ENCODE measurements at regions not wholly inside any gene's neighbourhood (a gene's known extent, or its start where the extent isn't known, plus 50 kb on each side); places are given as distances from the start of the nearest gene placed in this dataset.

- TF ChIP-seq BRCA1 (IDR thresholded peaks at IDR 0.05; ENCODE audit: low read depth, low read length) (no peak), EZH2 (IDR thresholded peaks at IDR 0.05; ENCODE audit: low read depth, low read length, severe bottlenecking) (no peak), EP300 (IDR thresholded peaks at IDR 0.05; ENCODE audit: borderline replicate concordance in 1 of 2, low read depth in 2 of 2, low read length in 2 of 2) (no peak)
- TF ChIP-seq, protein P1, sequence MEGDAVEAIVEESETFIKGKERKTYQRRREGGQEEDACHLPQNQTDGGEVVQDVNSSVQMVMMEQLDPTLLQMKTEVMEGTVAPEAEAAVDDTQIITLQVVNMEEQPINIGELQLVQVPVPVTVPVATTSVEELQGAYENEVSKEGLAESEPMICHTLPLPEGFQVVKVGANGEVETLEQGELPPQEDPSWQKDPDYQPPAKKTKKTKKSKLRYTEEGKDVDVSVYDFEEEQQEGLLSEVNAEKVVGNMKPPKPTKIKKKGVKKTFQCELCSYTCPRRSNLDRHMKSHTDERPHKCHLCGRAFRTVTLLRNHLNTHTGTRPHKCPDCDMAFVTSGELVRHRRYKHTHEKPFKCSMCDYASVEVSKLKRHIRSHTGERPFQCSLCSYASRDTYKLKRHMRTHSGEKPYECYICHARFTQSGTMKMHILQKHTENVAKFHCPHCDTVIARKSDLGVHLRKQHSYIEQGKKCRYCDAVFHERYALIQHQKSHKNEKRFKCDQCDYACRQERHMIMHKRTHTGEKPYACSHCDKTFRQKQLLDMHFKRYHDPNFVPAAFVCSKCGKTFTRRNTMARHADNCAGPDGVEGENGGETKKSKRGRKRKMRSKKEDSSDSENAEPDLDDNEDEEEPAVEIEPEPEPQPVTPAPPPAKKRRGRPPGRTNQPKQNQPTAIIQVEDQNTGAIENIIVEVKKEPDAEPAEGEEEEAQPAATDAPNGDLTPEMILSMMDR (IDR thresholded peaks at IDR 0.05; ENCODE audit: control extremely low read depth in 1 of 3, insufficient read depth in 1 of 3, low read depth in 1 of 3, low read length in 3 of 3): no peak
Measured at GRCh38 chr15:70498096-70498626, 265.2 kb downstream of the UACA start.

All from H1 (cell line).